A549 (cell line): ENCODE measurements at regions not wholly inside any gene's neighbourhood (a gene's known extent, or its start where the extent isn't known, plus 50 kb on each side); places are given as distances from the start of the nearest gene placed in this dataset.
A peak's percentile ranks its signal among the peaks of the same experiment; 100 is the strongest.

Experiments used
- ATAC-seq, 2 experiments: fragments of 200-7000 bp in 1 of 2; fragments of >200 bp in 1 of 2; cut with Nextera tagmentation in 1 of 2; cut with Tn5 transposase in 1 of 2; 3 replicates each; pipeline versions ENCODE4 v1.8.0 to v1.9.1; 2018 to 2020; ENCODE audit warnings: mild to moderate bottlenecking in 1 of 2, moderate library complexity in 1 of 2
- CTCF ChIA-PET: fragments of 300-600 bp; sonication (Branson Sonifier 250); formaldehyde crosslinking; extraction: SDS; loops from one replicate; lab custom pipeline; 2021; ENCODE audit warnings: antibody characterized with exemption, inconsistent platforms; lab: Yijun Ruan, JAX
- POLR2A ChIA-PET: fragments of 350-600 bp; formaldehyde crosslinking; extraction: SDS; loops from one replicate; lab custom pipeline; 2021; ENCODE audit warnings: antibody characterized with exemption, inconsistent platforms; lab: Yijun Ruan, JAX
- DNase-seq, 2 experiments: peaks; one replicate each; pipeline versions ENCODE4 v3.0.0 to v3.0.0-alpha.2; 2011 to 2016; ENCODE audit warnings: low read depth in 1 of 2, low spot score in 1 of 2
- FAIRE-seq: peaks from 2 replicates; lab custom pipeline; 2011; peaks lifted over from hg19 to GRCh38; lab: Jason Lieb, UNC
- H3K27ac ChIP-seq, 2 experiments: fragments of >200 bp; sonication (Bioruptor Twin); formaldehyde crosslinking; 3 replicates each; pipeline ENCODE4 v1.5.1; 2016 to 2017
- H3K4me1 ChIP-seq: fragments of >200 bp; sonication (Bioruptor Twin); formaldehyde crosslinking; 3 replicates; pipeline ENCODE4 v1.6.1; 2016
- H3K4me2 ChIP-seq: fragments of >200 bp; sonication (Bioruptor Twin); formaldehyde crosslinking; 3 replicates; pipeline ENCODE4 v1.6.1; 2016
- H3K4me3 ChIP-seq: fragments of >200 bp; sonication (Bioruptor Twin); formaldehyde crosslinking; 3 replicates; pipeline ENCODE4 v1.5.1; 2016
- H3K9me3 ChIP-seq: fragments of >200 bp; sonication (Bioruptor Twin); formaldehyde crosslinking; 3 replicates; pipeline ENCODE4 v1.6.1; 2016
- BHLHE40 ChIP-seq: IDR thresholded peaks from 2 replicates; pipeline ENCODE4 v1.6.1; 2012; ENCODE audit warnings: low read depth, low read length, inconsistent platforms
- CBX2 ChIP-seq: fragments of 200-600 bp; sonication (generic); IDR thresholded peaks from 2 replicates; pipeline ENCODE4 v1.6.1; 2016; ENCODE audit warnings: low read depth, mild to moderate bottlenecking, borderline replicate concordance
- CTCF ChIP-seq: fragments of >200 bp; sonication (Bioruptor Twin); formaldehyde crosslinking; IDR thresholded peaks from 3 replicates; pipeline ENCODE4 v1.5.1; 2016
- EHF ChIP-seq: fragments of 250-450 bp; sonication (Bioruptor Pico); IDR thresholded peaks from 2 replicates; pipeline ENCODE4 v1.5.0; 2020; ENCODE audit warnings: mild to moderate bottlenecking
- FOXS1 ChIP-seq: fragments of 250-450 bp; sonication (Bioruptor Pico); IDR thresholded peaks from 2 replicates; pipeline ENCODE4 v1.5.0; 2020; ENCODE audit warnings: mild to moderate bottlenecking, moderate library complexity
- HEYL ChIP-seq: fragments of 250-450 bp; sonication (Bioruptor Pico); IDR thresholded peaks from 2 replicates; pipeline ENCODE4 v1.8.0; 2021; ENCODE audit warnings: mild to moderate bottlenecking, moderate library complexity
- HOXB13 ChIP-seq: fragments of 250-450 bp; sonication (Bioruptor Pico); IDR thresholded peaks from 2 replicates; pipeline ENCODE4 v1.5.0; 2020; ENCODE audit warnings: low read depth, mild to moderate bottlenecking, moderate library complexity
- HOXB5 ChIP-seq: fragments of 250-450 bp; sonication (Bioruptor Pico); IDR thresholded peaks from 2 replicates; pipeline ENCODE4 v1.5.0; 2020; ENCODE audit warnings: mild to moderate bottlenecking, moderate library complexity
- JUN ChIP-seq, 2 experiments: fragments of >200 bp; sonication (Bioruptor Twin); formaldehyde crosslinking; IDR thresholded peaks; 2 replicates in 1 of 2; 3 replicates in 1 of 2; pipeline ENCODE4 v1.6.1; 2016 to 2017
- KDM1A ChIP-seq: fragments of 200-600 bp; sonication (generic); IDR thresholded peaks from 2 replicates; pipeline ENCODE4 v1.6.1; 2016; ENCODE audit warnings: low read depth, mild to moderate bottlenecking
- MAZ ChIP-seq: fragments of 150-350 bp; IDR thresholded peaks from 2 replicates; pipeline ENCODE4 v1.6.1; 2014; ENCODE audit warnings: antibody characterized with exemption, low read depth, low read length, borderline replicate concordance
- MYC ChIP-seq: IDR thresholded peaks from 2 replicates; pipeline ENCODE4 v1.6.1; 2012; ENCODE audit warnings: mild to moderate bottlenecking, inconsistent platforms, low read length, improper control_type of control experiment, borderline replicate concordance
- NR3C1 ChIP-seq: fragments of >200 bp; sonication (Bioruptor Twin); formaldehyde crosslinking; IDR thresholded peaks from 3 replicates; pipeline ENCODE4 v1.6.1; 2017
- POLR2A ChIP-seq: IDR thresholded peaks from 2 replicates; pipeline ENCODE4 v1.6.1; 2012; ENCODE audit warnings: mild to moderate bottlenecking, low read length
- POLR2AphosphoS2 ChIP-seq: conservative IDR thresholded peaks from 2 replicates; pipeline ENCODE4 v1.6.1; 2012; ENCODE audit warnings: low read length, improper control_type of control experiment, inconsistent platforms
- RAD21 ChIP-seq, 2 experiments: fragments of >200 bp in 1 of 2; sonication (Bioruptor Twin) in 1 of 2; formaldehyde crosslinking in 1 of 2; IDR thresholded peaks in 1 of 2; conservative IDR thresholded peaks in 1 of 2; 2 replicates in 1 of 2; 3 replicates in 1 of 2; pipeline ENCODE4 v1.6.1; 2012 to 2018; ENCODE audit warnings: inconsistent platforms in 1 of 2
- RCOR1 ChIP-seq: fragments of 150-350 bp; IDR thresholded peaks from 2 replicates; pipeline ENCODE4 v1.6.1; 2014; ENCODE audit warnings: antibody characterized with exemption, low read length, low read depth
- RFX5 ChIP-seq: fragments of 450-650 bp; IDR thresholded peaks from 2 replicates; pipeline ENCODE4 v1.7.1; 2014; ENCODE audit warnings: antibody characterized with exemption, mild to moderate bottlenecking, moderate library complexity
- RNF2 ChIP-seq: fragments of 200-600 bp; sonication (generic); IDR thresholded peaks from 2 replicates; pipeline ENCODE4 v1.6.1; 2016; ENCODE audit warnings: low read depth, mild to moderate bottlenecking, antibody characterized with exemption, moderate library complexity, borderline replicate concordance
- SMC3 ChIP-seq: fragments of >200 bp; sonication (Bioruptor Twin); formaldehyde crosslinking; IDR thresholded peaks from 3 replicates; pipeline ENCODE4 v1.6.1; 2018; ENCODE audit warnings: inconsistent platforms
- SREBF2 ChIP-seq: fragments of 450-650 bp; IDR thresholded peaks from 2 replicates; pipeline ENCODE4 v1.6.1; 2014; ENCODE audit warnings: mild to moderate bottlenecking, moderate library complexity
- ZFP36 ChIP-seq: fragments of 450-650 bp; IDR thresholded peaks from 2 replicates; pipeline ENCODE4 v1.6.1; 2014; ENCODE audit warnings: borderline replicate concordance; ENCODE audit not compliant: partially characterized antibody
- ZNF302 ChIP-seq: fragments of 250-450 bp; sonication (Bioruptor Pico); IDR thresholded peaks from 2 replicates; pipeline ENCODE4 v1.9.0; 2021; ENCODE audit warnings: inconsistent platforms, mild to moderate bottlenecking, moderate library complexity
- ZSCAN20 ChIP-seq: fragments of 250-450 bp; sonication (Bioruptor Pico); IDR thresholded peaks from 2 replicates; pipeline ENCODE4 v1.8.0; 2022; ENCODE audit warnings: mild to moderate bottlenecking, moderate library complexity
- WGBS: methylation state at CpG from one replicate; pipeline ENCODE4 v1.1.6; 2017; ENCODE audit errors: missing lambda C conversion rate; 5-methylcytosine and 5-hydroxymethylcytosine counted together
- TF ChIP-seq, protein P1 (sequence below): IDR thresholded peaks from 2 replicates; pipeline ENCODE4 v1.6.1; 2012

DNA sequence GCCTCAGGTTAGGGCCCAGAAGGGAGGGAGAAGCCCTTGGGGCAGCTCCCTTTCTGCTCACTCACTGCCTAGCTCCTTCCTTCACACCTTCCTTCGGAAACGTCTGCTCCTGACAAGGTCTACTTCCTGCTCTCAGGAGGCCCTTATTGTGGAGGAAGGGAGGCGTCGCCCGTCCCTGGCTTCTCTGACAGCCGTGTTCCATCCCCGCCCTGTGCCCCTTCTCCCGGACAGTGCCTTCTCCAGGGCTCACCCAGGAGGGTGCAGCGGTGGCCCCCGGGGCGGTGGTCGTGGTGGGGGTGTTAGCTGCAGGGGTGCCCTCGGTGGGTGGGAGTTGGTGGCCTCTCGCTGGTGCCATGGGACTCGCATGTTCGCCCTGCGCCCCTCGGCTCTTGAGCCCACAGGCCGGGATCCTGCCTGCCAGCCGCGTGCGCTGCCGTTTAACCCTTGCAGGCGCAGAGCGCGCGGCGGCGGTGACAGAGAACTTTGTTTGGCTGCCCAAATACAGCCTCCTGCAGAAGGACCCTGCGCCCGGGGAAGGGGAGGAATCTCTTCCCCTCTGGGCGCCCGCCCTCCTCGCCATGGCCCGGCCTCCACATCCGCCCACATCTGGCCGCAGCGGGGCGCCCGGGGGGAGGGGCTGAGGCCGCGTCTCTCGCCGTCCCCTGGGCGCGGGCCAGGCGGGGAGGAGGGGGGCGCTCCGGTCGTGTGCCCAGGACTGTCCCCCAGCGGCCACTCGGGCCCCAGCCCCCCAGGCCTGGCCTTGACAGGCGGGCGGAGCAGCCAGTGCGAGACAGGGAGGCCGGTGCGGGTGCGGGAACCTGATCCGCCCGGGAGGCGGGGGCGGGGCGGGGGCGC is 231.9 kb downstream of the SEC14L1 start:
- WGBS = 89% methylated on average over 43 of the region's 64 CpGs
- ChIA-PET POLR2A (no interaction called here), CTCF (no interaction called here)
- Histone ChIP-seq H3K4me3 (no peak overlapping the region), H3K4me1 (peaks cover 69% of the 10 kb centered on the region), H3K27ac (peak overlapping the region; percentile 20 to 54; a peak in 3 of 6 replicates), H3K9me3 (no peaks in the 10 kb centered on the region), H3K4me2 (no peak overlapping the region)
- no peak for FAIRE-seq
- peak in 1 of 2 experiments; percentile 44; a peak in 3 of 6 replicates for ATAC-seq
- no peak for DNase-seq
- TF ChIP-seq ZSCAN20 (no peak), HEYL (CRISPR knock-in tag) (no peak)
- TF ChIP-seq, all 56 proteins: peak for 0

- TF ChIP-seq RNF2 (no peak), SREBF2 (no peak), RAD21 (conservative IDR thresholded peaks at IDR 0.05 in 1 of 2, IDR thresholded peaks at IDR 0.05 in 1 of 2) (no peak), HEYL (CRISPR knock-in tag) (no peak), EHF (CRISPR knock-in tag) (no peak), HOXB13 (CRISPR knock-in tag) (no peak), ZNF302 (CRISPR knock-in tag) (no peak), CBX2 (no peak), MAZ (no peak), RCOR1 (no peak), NR3C1 (no peak)
- Histone ChIP-seq H3K27ac (peak overlapping the region in 1 of 2 experiments; percentile 57; a peak in 2 of 6 replicates), H3K4me2 (no peak overlapping the region), H3K4me1 (peaks cover 62% of the 10 kb centered on the region), H3K4me3 (no peak overlapping the region), H3K9me3 (no peaks in the 10 kb centered on the region)
- ChIA-PET POLR2A (no interaction called here), CTCF (no interaction called here)
- DNase-seq (no peak), FAIRE-seq (no peak), ATAC-seq (no peak)
- WGBS = 92% methylated on average over 73 of the region's 90 CpGs
Measured at GRCh38 chr17:77373299-77374169, 232.8 kb downstream of the SEC14L1 start.

DNA sequence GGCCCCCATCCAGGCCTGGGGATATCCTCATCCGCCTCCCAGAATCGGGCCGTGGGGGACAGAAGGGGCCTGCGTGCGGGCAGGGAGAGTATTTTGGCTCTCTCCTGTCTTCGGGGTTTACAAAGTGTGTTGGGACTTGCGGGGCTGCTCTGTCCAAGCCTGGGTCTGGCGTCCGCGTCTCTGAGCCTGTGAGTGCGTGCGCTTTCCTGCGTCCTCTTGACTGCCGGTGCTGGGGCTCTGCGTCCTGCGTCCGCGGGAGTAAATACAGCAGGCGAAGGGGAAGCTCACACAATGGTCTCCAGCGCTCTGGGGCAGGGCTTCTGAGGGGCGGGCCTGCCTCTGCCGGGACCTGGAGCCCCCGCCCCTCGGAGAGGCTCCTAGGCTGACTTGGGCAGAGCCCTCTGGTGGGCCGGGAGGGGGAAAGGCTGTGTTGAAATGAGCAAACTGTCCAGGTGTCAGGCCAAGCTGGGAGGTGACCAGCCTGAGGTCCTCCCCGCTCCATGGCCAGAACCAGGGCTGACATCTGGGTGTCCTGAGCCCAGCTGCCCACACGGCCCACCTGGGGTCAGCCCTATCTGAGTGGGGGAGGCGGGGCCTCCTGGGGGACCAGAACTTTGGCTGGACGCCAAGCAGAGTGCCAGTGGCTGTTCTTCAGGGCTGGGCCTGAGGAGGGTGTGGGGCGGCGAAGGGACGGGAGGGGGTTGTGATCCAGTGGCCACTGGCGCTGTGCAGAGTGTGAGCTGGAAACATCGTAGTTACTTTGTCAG is 233.6 kb downstream of the SEC14L1 start:
- 92% methylated on average over 34 of the region's 34 CpGs for WGBS
- H3K27ac ChIP-seq = peak overlapping the region in 1 of 2 experiments; percentile 57; a peak in 3 of 6 replicates
- H3K4me3 ChIP-seq = no peak overlapping the region
- POLR2A ChIA-PET = no interaction called here
- H3K4me2 ChIP-seq = no peak overlapping the region
- ATAC-seq (no peak), FAIRE-seq (no peak), DNase-seq (no peak)
- peaks cover 62% of the 10 kb centered on the region for H3K4me1 ChIP-seq
- CTCF ChIA-PET = interaction anchor here (1.2 to 1.7 kb wide), 3 partner anchors 13 to 43 kb away, joined by 4 to 9 read pairs (median 4); no protein-coding TSS in a partner anchor
- no peaks in the 10 kb centered on the region for H3K9me3 ChIP-seq
- TF ChIP-seq MYC (no peak), JUN (IDR thresholded peaks at IDR 0.05) (no peak), HOXB5 (no peak), POLR2A (no peak), HEYL (CRISPR knock-in tag) (no peak), RFX5 (no peak), CTCF (no peak), RNF2 (no peak), ZFP36 (no peak), CBX2 (no peak), SREBF2 (no peak), FOXS1 (no peak), KDM1A (no peak), SMC3 (no peak), MAZ (no peak), POLR2AphosphoS2 (no peak), BHLHE40 (no peak)
- TF ChIP-seq, protein P1, sequence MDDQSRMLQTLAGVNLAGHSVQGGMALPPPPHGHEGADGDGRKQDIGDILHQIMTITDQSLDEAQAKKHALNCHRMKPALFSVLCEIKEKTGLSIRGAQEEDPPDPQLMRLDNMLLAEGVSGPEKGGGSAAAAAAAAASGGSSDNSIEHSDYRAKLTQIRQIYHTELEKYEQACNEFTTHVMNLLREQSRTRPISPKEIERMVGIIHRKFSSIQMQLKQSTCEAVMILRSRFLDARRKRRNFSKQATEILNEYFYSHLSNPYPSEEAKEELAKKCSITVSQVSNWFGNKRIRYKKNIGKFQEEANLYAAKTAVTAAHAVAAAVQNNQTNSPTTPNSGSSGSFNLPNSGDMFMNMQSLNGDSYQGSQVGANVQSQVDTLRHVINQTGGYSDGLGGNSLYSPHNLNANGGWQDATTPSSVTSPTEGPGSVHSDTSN = no peak
